Posterior cingulate gyrus (tissue), 11 donors: ENCODE measurements at regions not wholly inside any gene's neighbourhood (a gene's known extent, or its start where the extent isn't known, plus 50 kb on each side); places are given as distances from the start of the nearest gene placed in this dataset.

ENCODE experiments used
- DNase-seq, 10 donors: peaks; one replicate each; pipeline versions ENCODE4 v3.0.0 to v3.0.0-alpha.2; 2020 to 2021; ENCODE audit warnings: mixed read lengths in 3 of 10
- intact Hi-C: fragments of 100-400 bp; cut with DNase I; formaldehyde crosslinking; loops from one replicate; pipeline ENCODE4 v1.15.1; 2023

- DNase-seq, result no peak
- intact Hi-C loops, result no loop called here
Observed at GRCh38 chr13:72041165-72041564, 174.2 kb upstream of the DACH1 start.

GRCh38 chr13:72039126-72039525 lies 172.1 kb upstream of the DACH1 start:
- no peak for DNase-seq
- intact Hi-C loops, result no loop called here

GRCh38 chr13:72029981-72030380 lies 163.0 kb upstream of the DACH1 start:
- DNase-seq, result no peak
- intact Hi-C loops, result no loop called here

GRCh38 chr13:72025836-72026235 lies 158.8 kb upstream of the DACH1 start:
- intact Hi-C loops, result no loop called here
- no peak for DNase-seq

GRCh38 chr13:72023895-72024294 lies 156.9 kb upstream of the DACH1 start:
- intact Hi-C loops, result no loop called here
- no peak for DNase-seq

- intact Hi-C loops, result no loop called here
- no peak for DNase-seq
Observed at GRCh38 chr13:72005455-72005854, 138.5 kb upstream of the DACH1 start.

- no peak for DNase-seq
- intact Hi-C loops, result no loop called here
Observed at GRCh38 chr13:72004784-72005374, 137.9 kb upstream of the DACH1 start.

- intact Hi-C loops, result no loop called here
Observed at GRCh38 chr13:72004246-72004645, 137.2 kb upstream of the DACH1 start.

GRCh38 chr13:71998223-71998622 lies 131.2 kb upstream of the DACH1 start:
- DNase-seq, result no peak
- intact Hi-C loops, result no loop called here

More at GRCh38 chr13:72004246-72004645, 137.2 kb upstream of the DACH1 start:
- DNase-seq, result no peak

GRCh38 chr13:71979616-71980015 lies 112.6 kb upstream of the DACH1 start:
- DNase-seq, result no peak
- intact Hi-C loops, result no loop called here

GRCh38 chr13:71977028-71977427 lies 110.0 kb upstream of the DACH1 start:
- intact Hi-C loops, result no loop called here
- no peak for DNase-seq

GRCh38 chr13:71967990-71968389 lies 101.0 kb upstream of the DACH1 start:
- no peak for DNase-seq
- intact Hi-C loops, result no loop called here

GRCh38 chr13:71964491-71965100 lies 97.6 kb upstream of the DACH1 start:
- DNase-seq, result no peak
- intact Hi-C loops, result no loop called here

GRCh38 chr13:71962735-71963134 lies 95.7 kb upstream of the DACH1 start:
- no peak for DNase-seq
- intact Hi-C loops, result no loop called here

GRCh38 chr13:71962126-71962525 lies 95.1 kb upstream of the DACH1 start:
- intact Hi-C loops, result no loop called here
- DNase-seq, result no peak

GRCh38 chr13:71949441-71949840 lies 82.4 kb upstream of the DACH1 start:
- DNase-seq, result no peak
- intact Hi-C loops, result no loop called here

- DNase-seq, result no peak
- intact Hi-C loops, result no loop called here
Observed at GRCh38 chr13:71939186-71939585, 72.2 kb upstream of the DACH1 start.

- intact Hi-C loops, result no loop called here
Observed at GRCh38 chr13:71935166-71935840, 68.3 kb upstream of the DACH1 start.

GRCh38 chr13:71924931-71925330 lies 57.9 kb upstream of the DACH1 start:
- intact Hi-C loops, result no loop called here
- DNase-seq, result no peak

More at GRCh38 chr13:71935166-71935840, 68.3 kb upstream of the DACH1 start:
- no peak for DNase-seq

- no peak for DNase-seq
- intact Hi-C loops, result no loop called here
Observed at GRCh38 chr13:71922194-71922593, 55.2 kb upstream of the DACH1 start.
